ENCODE measurements at regions not wholly inside any gene's neighbourhood (a gene's known extent, or its start where the extent isn't known, plus 50 kb on each side); places are given as distances from the start of the nearest gene placed in this dataset.

DNA sequence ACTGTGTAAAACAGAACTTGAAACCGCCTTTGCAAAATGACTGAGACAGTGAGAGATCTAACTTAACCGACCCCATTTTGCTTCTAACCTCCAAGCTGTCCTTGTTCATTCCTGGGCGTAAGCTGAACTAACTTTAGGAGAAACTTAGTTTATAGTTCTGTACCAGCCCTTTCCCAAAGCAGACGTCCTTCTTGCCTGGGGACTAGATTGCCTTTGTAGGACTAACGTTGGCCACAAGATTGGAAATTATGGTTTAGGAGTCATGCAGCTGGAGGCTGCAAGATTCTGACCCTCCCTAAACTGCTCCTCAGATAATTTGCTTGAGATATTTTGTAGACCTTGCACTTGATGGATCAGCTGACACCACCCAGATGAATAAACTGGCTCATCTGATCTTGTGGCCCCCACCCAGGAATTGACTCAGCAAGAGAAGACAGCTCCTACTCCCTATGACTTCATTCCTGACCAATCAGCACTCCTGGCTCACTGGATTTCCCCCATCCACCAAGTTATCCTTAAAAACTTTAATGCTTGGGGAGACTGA lies 219.9 kb upstream of the PROK2 start:
- TF ChIP-seq POLR2A (IDR thresholded peaks at IDR 0.05): no peak
- TF ChIP-seq, protein P1, sequence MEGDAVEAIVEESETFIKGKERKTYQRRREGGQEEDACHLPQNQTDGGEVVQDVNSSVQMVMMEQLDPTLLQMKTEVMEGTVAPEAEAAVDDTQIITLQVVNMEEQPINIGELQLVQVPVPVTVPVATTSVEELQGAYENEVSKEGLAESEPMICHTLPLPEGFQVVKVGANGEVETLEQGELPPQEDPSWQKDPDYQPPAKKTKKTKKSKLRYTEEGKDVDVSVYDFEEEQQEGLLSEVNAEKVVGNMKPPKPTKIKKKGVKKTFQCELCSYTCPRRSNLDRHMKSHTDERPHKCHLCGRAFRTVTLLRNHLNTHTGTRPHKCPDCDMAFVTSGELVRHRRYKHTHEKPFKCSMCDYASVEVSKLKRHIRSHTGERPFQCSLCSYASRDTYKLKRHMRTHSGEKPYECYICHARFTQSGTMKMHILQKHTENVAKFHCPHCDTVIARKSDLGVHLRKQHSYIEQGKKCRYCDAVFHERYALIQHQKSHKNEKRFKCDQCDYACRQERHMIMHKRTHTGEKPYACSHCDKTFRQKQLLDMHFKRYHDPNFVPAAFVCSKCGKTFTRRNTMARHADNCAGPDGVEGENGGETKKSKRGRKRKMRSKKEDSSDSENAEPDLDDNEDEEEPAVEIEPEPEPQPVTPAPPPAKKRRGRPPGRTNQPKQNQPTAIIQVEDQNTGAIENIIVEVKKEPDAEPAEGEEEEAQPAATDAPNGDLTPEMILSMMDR (IDR thresholded peaks at IDR 0.05): no peak
